DMS 273 (cell line): ENCODE measurements at regions not wholly inside any gene's neighbourhood (a gene's known extent, or its start where the extent isn't known, plus 50 kb on each side); places are given as distances from the start of the nearest gene placed in this dataset.

Experiments
- DNase-seq: peaks from one replicate; lab custom pipeline; 2025; ENCODE audit not compliant: unreplicated experiment; lab: John Stamatoyannopoulos, UW

DNA sequence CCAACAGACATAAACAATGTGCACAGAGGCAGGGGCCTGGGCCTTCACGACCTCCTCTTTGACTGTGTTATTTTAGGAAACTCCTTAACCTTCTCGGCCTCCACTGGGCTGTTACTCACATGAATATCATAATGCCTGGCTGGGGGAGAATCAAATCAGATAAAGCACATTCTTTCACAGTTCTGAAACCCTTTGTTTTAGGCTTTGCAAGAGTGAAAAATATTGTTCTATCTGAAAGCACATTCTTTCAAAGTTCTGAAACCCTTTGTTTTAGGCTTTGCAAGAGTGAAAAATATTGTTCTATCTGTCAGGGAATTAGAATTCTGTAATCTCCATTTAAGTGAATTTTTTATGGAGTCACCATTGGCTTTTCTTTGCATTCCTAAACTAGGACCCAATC is 50.7 kb upstream of the SYNDIG1 start:
- DNase-seq = no peak

DNA sequence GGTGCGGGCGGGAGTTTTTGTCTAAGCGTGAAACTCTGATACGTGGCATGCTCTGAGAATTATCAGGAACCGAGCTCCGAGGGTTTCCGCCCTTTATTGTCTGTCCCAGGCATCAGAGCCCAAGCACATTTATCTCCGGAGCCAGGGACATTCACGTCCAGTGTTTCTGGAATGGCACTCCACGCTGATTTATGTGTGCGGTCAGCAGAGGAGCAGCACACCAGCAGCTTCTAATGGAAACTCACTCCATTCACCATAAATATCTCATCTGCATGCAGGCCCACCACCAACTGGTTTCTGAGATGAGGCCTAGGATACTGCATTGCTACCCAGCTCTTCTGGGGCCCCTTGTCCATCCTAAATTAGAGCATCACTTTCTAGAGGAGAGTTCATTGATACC is 51.9 kb upstream of the SYNDIG1 start:
- no peak for DNase-seq

DNA sequence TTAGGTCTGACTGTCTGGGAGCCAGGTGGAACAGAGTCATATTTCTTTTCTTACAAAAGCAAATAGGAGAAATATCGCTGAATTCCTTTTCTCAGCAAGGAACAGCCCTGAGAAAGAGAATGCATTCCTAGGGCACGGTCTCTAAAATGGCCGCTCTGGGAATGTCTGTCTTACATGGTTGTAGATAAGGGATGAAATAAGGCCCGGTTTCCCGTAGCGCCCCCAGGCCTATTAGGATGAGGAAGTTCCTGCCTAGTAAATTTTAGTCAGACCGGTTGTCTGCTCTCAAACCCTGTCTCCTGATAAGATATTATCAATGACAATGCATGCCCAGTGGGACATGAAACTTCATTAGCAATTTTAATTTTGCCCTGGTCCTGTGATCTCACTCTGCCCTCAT is 54.0 kb upstream of the SYNDIG1 start:
- DNase-seq = peak; percentile 12

DNA sequence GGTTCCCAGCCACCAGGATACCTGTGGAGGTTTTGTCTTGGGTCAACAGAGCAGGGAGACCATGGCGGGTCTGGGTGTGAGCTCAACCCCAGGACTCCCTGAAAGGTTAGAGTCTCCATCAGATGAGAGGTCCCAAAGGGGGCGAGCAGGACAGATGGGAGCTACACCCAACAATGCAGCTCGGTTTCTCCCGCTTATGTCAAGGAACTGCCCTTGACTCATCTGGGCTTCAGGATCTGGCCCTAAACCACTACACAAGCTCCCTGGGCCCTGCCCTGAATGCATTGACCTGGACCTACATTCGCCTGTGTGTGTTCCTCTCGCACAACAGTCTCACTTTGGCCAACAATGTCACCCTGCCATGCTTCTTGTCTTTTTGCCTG is 57.6 kb upstream of the SYNDIG1 start:
- no peak for DNase-seq

- peak; percentile 64 for DNase-seq
These were observed 58.2 kb upstream of the SYNDIG1 start for GRCh38 chr20:24411003-24411833.

DNA sequence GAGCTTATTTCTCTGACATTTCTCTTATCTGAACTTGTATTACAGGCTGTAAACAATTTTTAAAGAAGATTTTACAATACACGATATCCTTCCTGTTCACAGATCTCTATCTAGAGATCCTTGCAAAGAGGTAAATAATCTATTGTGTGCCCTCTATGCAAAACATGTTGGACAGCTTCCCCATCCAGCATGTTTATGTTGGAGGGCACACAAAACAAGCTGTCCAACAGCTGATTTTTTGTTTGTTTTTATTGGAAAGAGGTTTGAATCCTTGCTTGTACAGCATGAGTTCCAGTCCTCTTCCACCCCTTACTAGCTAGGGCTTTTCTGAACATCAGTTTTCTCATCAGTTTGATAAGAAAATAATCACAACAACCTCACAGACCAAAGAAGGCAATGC is 62.3 kb upstream of the SYNDIG1 start:
- no peak for DNase-seq

DNA sequence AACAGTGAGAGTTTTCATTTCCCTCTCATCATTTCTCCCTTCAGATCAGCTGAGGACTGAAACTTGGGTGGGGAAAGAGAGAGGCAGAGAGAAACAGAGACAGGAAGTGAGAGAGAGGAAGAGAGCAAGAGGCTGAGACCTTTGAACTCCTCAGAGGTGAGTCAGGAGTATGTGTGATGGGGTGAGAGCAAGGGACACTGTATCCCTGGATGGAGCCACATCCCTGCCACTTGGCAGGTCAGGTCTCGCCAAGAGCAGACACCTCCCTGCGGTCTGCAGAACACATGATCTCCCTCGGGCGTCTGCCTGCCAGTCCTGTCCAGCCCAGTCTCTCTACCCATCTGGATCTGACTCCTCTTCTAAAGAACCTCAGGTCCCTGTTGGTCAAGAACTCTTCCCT is 62.7 kb upstream of the SYNDIG1 start:
- no peak for DNase-seq

GRCh38 chr20:24406251-24406650 is 63.2 kb upstream of the SYNDIG1 start:
- DNase-seq = no peak

GRCh38 chr20:24405810-24406209 is 63.6 kb upstream of the SYNDIG1 start:
- no peak for DNase-seq

GRCh38 chr20:24403406-24403805 is 66.0 kb upstream of the SYNDIG1 start:
- no peak for DNase-seq

GRCh38 chr20:24402188-24402587 is 67.2 kb upstream of the SYNDIG1 start:
- DNase-seq = peak; percentile 58

DNA sequence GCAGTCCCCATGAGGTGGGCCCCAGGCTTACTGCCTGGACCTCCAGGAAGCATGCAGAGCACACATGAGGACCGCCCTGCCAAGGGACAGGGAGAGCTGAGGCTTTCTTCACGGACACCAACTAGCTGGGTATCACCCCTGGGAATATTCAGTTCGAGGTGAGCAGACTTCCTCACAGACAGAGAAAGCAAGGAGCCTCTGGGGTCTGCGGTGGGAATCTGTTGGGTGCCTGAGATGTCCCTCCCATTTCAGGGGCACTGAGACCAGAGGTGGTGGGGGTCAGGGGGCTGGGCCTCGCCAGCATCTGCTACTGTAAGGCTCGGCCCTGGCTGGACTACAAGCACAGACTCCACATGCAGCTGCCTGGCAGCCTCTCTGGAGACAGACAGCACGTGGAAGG is 74.3 kb upstream of the SYNDIG1 start:
- DNase-seq = no peak

DNA sequence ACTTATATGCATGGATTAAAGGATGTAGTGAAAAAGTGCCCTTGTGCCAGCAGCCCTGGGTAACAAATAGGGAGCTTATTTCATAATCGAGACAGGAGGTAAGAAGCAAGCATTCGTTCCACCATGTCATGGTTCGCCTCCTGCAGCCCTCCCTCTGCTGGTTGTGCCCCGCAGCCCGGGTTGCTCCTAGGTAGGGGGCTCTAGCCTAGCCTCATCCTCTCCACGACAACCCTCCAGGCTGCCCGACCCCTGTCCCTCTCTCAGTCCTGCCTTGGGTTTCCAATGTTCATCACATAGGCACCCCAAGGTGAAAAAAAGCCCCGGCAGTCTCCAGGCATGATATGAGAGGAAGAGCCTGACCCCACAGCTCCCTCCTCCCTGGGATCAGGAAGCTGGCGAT is 75.5 kb upstream of the SYNDIG1 start:
- no peak for DNase-seq

DNA sequence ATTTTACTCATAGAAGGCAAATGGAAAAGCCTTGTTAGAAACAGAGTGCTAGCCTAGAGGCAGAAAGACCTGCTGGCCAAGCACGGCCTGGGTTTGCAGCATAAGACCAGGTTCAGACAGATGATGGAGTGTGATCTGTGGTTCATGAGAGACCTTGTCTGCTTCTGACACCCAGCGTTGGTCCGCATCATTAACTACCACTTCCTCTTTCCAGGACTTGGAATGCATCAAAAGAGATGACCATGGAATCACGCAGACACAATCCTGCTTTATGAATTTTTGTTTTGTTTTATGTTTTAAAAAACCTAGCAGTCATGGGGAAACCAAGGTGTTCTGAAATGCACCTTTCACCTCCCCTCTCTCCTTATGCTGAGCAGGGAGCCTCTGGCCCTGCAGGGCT is 76.8 kb upstream of the SYNDIG1 start:
- DNase-seq = no peak

DNA sequence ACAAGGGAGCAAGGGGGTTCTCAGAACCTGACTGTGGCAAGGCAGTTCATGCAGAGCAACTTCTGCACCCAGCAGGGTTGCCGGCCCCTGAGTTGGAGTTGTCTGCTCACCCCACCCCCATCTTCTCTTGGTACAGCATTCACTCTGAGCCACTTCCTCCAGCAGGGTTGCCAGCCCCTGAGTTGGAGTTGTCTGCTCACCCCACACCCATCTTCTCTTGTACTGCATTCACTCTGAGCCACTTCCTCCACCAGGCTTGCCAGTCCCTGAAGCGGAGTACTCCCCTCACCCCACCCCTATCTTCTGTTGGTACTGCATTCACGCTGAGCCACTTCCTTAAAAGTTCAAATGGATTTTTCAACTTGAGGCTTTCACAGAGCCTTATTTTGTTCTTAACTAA is 79.7 kb upstream of the SYNDIG1 start:
- no peak for DNase-seq

DNA sequence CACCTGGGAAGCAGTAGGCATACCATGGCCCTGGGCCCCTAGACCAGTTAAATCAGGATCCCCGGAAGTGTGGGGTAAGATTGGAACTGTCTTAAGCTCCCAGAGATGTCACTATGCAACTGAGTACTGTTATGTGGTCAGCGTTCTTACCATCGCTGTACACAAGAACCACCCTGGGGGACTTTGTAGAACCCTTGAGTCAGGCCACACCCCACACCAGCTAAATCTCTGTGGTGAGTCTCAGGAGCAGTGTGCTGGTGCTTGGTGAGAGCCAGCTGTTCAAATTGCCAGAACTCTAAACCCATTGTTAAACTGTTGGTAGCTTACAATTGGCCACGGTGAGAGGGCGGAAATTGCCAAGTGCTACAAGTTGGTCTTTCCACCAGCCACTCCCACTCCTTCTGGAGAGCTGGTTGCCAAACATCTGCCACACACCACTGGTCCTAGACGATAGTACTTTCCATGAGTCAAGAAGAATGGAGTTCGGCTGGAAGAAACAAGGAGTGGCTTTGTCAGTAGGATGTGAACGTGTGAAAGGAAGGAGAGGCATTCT is 80.5 kb upstream of the SYNDIG1 start:
- DNase-seq = peak; percentile 16

GRCh38 chr20:24385547-24385946 is 83.9 kb upstream of the SYNDIG1 start:
- no peak for DNase-seq

DNA sequence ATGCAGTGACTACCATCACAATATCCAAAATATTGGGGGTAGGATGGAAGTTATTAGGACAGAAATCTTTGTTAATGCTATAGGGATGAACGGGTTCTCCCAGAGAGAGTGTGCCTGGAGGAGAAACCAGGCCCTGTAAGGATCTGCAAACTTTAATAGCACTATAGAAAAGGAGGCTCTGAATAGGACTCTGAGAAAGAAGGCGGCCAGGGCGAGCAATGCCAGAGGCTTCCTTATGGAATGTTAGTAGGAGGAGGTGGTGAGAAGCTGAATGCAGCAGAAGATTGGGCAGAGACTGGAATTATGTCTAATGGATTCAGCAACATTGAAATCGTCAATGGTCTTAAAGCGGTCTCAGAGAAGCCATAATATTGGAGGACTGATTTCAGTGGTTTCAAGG is 84.6 kb upstream of the SYNDIG1 start:
- DNase-seq = no peak

DNA sequence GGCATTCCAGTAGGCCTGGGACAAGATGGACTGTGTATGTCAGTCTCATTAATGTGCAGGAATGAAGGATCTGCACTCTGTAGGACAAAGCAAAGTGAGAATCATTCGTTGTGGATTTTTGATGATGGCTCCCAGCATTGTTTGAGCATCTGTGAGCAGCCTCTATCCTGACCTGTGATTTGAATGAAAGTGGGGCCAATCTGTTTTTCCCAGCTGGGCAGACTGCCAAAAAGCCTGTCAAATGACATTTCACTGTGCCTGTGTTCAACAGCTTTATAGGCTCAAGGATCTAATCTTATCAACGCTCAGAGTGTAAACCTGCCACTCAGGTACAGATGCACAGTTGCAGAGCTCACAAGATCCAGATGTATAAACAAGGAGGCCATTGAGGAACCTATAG is 86.7 kb upstream of the SYNDIG1 start:
- peak; percentile 87 for DNase-seq

- no peak for DNase-seq
These were observed 87.1 kb upstream of the SYNDIG1 start for GRCh38 chr20:24382331-24382730.

DNA sequence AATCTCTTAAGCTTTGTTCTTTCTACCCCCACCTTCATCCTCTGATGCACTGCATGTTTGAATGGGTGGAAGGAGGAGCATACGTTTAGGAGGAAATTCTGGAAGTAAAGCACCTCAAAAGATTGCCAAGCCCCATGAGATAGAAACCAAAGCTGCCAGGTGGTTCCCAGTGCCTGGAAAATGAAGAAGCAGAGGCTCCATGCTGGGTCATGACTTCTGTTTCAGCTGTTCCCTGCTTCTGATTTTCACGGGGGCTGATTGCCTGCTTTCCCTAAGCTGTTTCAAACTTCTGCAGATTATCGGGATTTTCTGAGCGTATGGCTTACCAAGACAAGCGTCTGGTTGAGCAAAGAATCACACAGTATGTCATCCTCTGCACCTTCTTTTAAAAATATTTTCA is 87.5 kb upstream of the SYNDIG1 start:
- no peak for DNase-seq

DNA sequence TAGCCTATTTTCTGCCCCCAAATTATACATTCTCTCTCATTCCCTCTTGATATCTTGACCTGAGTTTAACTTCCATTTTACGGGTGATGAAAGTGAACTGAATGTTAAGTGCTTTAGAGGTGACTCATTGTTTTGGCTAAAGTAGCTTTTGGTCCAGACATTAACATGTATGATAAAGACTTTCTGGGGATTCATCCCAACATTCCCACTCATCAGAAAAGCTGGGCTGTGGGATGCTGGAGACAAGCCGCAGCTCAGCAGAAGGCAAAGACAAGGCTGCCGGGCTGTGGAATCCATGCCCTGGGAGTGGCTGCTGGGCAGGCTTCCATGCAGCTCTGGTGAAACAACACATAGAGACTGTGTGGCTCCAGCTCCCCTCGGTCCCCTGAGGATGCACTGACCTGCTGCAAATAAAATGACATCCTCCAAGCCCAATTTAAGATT is 89.9 kb upstream of the SYNDIG1 start:
- DNase-seq = peak; percentile 26
